Limb (tissue), 2 donors: ENCODE measurements at regions not wholly inside any gene's neighbourhood (a gene's known extent, or its start where the extent isn't known, plus 50 kb on each side); places are given as distances from the start of the nearest gene placed in this dataset.

Source experiments
- DNase-seq, 2 donors: peaks; one replicate each; pipeline ENCODE4 v3.0.0-alpha.2; 2016; ENCODE audit errors: extremely low spot score in 2 of 2

DNA sequence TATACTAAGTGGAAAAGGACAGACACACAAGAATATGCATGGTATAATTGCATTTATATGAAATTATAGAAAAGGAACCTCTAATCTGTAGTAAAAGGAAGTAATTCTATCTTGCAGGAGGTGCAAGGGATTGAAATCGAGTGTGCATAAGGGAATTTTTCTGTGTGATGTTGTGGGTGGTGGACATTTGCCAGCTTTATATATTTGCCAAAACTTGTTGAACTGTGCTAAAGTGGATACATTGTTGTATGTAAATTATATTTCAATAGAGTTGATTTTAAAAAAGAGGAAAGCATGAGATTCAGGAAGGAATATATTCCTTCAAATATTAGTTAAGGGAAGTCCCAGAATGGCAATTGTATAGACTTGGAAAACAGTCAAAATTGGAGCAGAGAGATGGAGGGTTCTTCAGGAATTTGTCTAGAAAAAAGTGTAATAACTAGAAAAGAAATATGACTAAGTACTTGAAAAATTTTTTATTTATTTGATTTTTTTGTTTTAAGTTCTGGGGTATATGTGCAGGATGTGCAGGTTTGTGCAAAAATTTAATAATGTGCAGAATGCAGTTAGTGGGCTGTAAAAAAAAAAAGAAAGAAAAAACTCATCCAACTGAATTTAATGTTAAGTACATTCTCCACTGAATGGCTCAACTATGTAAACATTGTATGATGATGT, 96.1 kb downstream of the ARL4A start:
- DNase-seq: no peak

GRCh38 chr7:12785473-12785872, 98.0 kb downstream of the ARL4A start:
- no peak for DNase-seq

DNA sequence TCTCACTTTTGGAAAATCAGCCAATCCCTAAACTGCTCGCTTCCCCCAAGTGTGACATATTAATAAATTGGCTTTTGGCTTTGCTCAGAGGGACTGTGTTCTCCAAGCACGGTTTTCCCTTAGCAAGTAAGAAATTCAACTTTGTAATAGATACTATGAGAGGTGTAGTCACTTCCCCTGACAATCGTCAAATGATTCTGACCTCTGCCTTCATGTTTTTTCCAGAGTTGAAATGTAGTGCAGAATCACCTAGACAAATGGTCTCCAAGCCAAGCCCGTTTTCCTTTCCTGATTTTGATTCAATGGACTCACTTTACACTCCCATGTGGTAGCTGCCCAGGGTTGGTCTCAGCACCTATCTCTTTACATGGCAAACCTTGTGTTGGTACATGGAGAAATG, 99.1 kb downstream of the ARL4A start:
- DNase-seq: no peak

- DNase-seq: no peak
Observed at GRCh38 chr7:12788171-12788570, 100.7 kb downstream of the ARL4A start.

- no peak for DNase-seq
Observed at GRCh38 chr7:12788591-12788990, 101.2 kb downstream of the ARL4A start.

GRCh38 chr7:12794722-12795302, 107.4 kb downstream of the ARL4A start:
- DNase-seq: no peak

GRCh38 chr7:12796397-12797127, 109.1 kb downstream of the ARL4A start:
- no peak for DNase-seq

DNA sequence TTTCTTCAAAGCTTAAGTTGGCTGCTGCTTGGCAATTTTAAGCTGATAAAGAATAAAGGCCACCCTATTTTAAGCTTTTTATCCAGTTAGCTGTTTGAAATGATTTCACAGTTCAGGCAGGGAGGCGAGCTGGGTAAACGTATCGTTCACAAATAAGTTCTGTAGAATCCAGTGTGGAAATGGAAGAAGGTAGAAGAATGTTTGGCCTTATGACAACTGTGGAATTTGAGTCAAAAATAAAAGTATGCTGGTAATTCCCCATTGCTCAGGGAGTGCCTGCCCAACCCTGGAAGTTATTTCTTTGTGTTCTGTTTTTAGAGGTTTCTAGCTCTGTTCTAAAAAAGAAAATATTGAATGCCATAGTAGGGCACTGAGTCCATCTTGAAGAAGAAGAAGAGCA, 113.1 kb downstream of the ARL4A start:
- DNase-seq: no peak

- DNase-seq: no peak
Observed at GRCh38 chr7:12801107-12801506, 113.7 kb downstream of the ARL4A start.

DNA sequence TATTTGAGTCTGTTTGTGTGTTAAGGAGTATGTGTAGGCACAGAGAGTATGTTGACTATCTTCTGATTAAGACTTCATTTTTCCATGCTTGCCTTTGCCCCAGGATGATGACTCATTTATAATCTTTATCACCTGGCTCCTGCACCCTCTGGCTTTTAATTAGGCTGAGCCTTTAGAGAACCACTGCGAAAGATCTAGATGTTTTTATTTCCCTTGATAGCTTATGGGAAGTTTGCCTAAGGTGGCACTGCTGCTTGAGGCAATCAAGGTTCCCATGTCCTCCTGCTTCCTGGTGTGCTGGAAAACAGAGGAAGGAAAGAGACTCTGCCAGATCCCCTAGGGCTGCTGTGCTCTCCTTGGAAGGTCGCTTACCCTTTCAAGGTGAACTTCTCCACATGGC, 114.6 kb downstream of the ARL4A start:
- DNase-seq: no peak

DNA sequence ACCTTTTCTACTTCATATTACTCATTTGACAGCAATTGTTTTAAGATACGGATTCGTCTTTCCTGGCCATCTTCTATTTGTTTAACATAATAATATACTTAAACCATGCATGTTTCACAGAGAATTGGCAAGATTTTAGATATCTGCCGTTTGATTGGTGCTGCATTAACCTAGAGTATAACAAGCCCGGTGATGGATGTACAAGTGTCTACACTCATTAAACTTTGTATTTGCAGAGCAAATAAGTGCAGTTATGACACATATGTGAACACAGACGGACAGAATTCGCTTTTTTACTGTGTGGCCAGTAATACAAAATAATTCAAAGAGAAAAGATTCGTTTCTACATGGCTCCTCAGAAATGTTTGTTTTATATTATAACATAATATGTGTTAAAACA, 116.1 kb downstream of the ARL4A start:
- no peak for DNase-seq

DNA sequence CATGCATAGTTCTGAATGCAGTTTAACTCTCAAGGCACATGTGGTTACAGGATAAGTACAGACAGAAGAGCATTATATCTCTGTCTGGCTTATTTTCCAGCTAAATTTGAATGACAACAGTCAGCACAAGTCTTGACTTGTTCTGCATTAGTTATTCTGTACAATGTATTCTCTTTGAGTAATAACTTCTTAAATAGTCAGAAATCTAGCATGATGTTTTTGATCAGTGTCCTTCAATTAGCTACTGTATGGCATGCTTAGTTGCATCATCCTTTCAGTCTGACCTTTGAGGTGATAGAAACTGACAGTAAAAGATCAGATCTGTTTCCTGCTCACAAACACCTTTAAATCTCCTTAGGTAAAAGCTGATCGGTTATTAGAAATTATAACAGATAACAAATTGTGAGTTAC, 118.1 kb downstream of the ARL4A start:
- DNase-seq: no peak

DNA sequence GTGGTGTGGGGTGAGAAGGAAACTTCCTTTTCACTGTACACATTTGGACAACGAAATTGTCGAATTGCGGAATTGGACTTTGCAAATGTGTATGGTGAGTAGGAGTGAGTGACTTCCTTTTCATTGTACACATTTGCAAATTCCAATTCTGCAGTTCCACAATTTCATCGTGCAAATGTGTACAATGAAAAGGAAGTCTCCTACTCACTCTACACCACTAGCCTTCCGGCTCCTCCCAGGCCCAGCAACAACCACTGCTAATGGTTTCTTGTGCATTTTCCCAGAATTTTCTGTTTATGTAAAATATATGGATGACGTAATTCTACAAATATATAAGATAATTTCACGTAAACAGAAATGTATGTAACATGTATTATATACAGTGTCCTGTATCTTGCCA, 118.5 kb downstream of the ARL4A start:
- no peak for DNase-seq

DNA sequence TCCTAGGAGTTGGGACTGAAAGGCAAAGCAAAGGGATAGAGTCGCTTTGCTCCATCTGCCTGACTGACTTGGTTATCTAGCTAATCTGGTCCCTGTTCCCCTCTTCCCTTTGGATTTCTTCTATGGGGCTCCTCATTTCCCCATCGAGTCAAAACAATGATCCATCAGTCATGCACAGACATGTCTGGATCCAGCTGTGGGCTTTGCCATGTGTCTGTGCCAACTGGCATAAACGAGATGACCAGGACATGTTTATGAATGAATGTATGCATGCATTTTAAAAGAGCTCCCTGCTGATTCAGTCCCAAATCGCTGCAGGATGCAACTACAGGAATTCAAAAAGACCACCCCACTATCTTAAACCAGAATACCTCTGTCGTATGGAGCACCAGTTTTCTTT, 122.0 kb downstream of the ARL4A start:
- DNase-seq: no peak

GRCh38 chr7:12812111-12812510, 124.7 kb downstream of the ARL4A start:
- DNase-seq: no peak

- no peak for DNase-seq
Observed at GRCh38 chr7:12814107-12814506, 126.7 kb downstream of the ARL4A start.

DNA sequence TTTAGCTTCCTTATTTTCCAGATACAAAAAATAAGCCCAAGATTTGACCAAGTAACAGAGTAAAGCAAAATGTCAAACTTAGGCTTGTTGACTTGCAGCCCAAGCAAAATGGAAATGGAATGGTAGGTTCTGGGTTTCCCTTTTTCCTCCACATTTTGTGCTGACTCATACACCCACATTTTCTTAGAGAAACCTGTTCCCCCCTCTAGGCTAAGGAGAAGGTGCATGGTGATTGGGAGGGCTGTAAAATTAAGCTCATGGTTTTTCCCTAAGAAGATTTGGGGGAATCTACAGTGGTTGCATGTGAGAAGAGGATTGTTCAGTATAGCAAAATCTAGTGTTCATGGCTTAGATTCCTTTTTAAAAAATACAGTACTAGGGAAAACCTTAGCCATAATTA, 127.4 kb downstream of the ARL4A start:
- DNase-seq: no peak

DNA sequence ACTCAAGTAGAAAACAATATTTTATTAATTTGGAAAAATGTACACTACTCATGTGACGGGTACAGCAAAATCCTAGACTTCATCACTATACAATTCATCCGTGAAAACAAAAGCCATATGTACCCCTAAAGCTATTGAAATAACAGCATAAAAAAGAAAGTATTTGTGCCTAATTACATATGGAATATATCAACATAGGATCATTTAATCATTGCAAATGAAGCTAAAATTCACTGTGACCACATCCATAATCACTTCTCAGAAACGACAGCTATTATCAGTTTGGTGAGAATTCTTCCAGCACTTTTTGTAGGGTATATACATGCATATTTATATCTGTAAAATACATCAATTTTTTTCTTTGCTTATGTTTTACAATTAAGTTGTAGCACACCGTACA, 128.0 kb downstream of the ARL4A start:
- no peak for DNase-seq

DNA sequence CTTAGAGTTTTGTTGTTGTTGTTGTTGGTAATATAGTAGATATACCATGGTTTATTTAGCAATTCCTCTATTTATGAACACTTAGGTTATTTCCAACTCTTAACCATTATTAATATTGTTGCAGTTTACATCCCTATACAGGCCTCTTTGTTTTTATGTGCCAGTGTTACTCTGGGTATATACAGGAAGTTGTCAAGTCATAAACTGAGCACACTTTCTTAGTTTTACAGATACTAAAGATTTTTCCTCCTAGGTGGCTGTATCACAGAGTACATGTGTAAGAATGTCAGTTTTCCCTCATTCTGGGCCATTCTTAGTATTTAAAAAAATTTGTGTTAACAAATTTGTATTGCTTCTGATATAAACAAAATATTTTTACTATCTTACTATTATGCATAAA, 128.4 kb downstream of the ARL4A start:
- DNase-seq: no peak

DNA sequence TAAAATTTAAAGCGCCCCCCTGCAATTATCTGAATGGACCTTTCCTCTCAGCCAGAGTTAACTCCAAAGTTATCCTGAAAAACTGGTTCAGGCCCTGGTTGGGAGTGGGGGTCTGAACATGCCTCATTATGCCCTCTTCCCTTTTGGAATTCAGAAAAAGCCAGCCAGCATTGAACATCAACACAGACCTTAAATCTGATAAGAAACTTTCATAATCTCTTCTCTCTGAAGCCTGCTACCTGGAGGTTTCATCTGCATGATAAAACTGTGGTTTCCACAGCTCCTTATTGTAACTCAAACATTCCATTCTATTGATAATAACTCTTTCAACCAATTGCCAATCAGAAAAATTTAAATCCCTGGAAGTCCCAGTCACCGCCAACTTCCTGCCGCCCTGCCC, 133.3 kb downstream of the ARL4A start:
- DNase-seq: no peak

DNA sequence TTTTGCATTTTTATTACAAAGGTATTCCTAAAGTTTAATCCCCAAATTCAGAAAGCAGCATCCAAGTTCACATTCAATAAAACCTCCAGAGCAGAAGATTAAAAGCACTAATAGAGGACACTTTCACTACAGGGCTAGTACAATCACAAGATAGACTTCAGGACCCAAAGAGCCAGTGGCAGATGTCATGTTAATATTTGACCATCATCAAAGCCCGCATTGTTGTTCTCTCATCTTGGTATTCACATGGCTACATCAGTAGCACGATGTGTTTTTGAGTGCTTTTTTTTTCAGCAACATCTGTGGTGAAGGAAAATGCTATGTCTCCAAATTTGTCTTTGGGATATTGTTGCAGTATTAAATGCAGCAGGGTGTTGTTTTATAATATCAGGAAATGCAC, 134.3 kb downstream of the ARL4A start:
- DNase-seq: no peak

DNA sequence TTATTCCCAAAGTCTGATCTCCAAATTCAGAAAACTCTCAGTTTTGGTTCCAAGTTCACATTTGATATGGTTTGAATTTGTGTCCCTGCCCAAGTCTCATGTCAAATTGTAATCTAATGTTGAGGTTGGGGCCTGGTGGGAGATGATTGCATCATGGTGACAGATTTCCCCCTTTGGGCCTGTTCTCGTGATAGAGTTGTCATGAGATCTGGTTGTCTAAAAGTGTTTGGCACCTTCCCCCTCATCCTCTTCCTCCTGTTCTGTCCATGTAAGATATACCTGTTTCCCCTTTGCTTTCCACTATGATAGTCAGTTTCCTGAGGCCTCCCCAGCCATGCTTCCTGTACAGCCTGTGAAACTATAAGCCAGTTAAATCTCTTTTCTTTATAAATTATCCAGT, 138.6 kb downstream of the ARL4A start:
- no peak for DNase-seq

DNA sequence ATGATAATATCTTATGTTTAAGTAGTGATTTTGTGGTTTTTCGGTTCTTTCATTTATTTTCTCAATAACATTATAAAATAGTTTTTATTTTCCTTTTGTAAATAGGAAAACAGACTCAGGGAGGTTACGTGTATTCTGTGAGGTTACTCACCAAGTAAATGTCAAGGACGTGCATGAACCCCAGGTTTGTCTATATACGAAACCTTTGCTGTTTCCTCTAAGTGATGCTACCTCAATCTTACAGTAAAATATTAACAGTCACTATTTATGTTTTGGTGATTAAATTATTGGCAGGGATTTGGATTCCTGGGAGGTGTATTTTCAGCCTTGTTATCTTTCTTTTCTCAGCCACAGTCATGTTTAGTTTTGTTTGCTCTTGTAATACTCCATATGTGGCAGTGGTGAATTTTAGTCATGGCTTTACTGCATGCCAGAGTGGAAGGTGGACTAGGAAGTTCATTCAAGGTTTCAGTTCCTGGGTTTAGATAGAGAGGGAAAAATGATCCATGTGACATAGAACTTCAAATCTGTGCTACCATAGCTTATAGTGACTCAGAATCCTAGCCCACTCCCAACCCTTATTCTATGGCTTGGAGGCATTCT, 139.9 kb downstream of the ARL4A start:
- DNase-seq: no peak
